Upper lobe of left lung (tissue), 4 donors: ENCODE measurements at regions not wholly inside any gene's neighbourhood (a gene's known extent, or its start where the extent isn't known, plus 50 kb on each side); places are given as distances from the start of the nearest gene placed in this dataset.

ENCODE experiments used
- small RNA-seq, 4 donors: library from RNA; depleted of rRNA; stranded (forward); fragments of <200 nt; gene quantifications; one replicate each; pipeline ENCODE3, GENCODE V24; 2016

Small RNA genes lying in the stretch of these regions (small RNA-seq; reads per million reads assigned to genes)
- 0.11 to 6.7 (median 0.22) reads per million in 4 donors for gene MIR5100
